Esophagus squamous epithelium (tissue), 5 donors: ENCODE measurements at regions not wholly inside any gene's neighbourhood (a gene's known extent, or its start where the extent isn't known, plus 50 kb on each side); places are given as distances from the start of the nearest gene placed in this dataset.
"Not testable (repeated sequence)": the region's sequence is repeated elsewhere in the genome, so short reads cannot be mapped to it uniquely, and the experiment has no call there.

Experiments
- DNase-seq: peaks from one replicate; lab custom pipeline; 2025; lab: John Stamatoyannopoulos, UW
- H3K27ac ChIP-seq, 4 donors: fragments of 200-600 bp; sonication (generic); one replicate each; pipeline ENCODE4 v1.5.1; 2016 to 2019; ENCODE audit warnings: mild to moderate bottlenecking in 1 of 4
- H3K27me3 ChIP-seq, 4 donors: fragments of 200-600 bp; sonication (generic); 1 replicate in 3 of 4; 2 replicates in 1 of 4; pipeline versions ENCODE4 v1.5.1 to v1.6.0; 2017 to 2021; ENCODE audit warnings: antibody characterized with exemption in 1 of 4
- H3K36me3 ChIP-seq, 3 donors: fragments of 200-600 bp; sonication (generic); one replicate each; pipeline ENCODE4 v1.5.1; 2016 to 2019
- H3K4me1 ChIP-seq, 3 donors: fragments of 200-600 bp; sonication (generic); one replicate each; pipeline ENCODE4 v1.5.1; 2017 to 2019
- H3K4me3 ChIP-seq, 4 donors: fragments of 200-600 bp; sonication (generic); 1 replicate in 3 of 4; 2 replicates in 1 of 4; pipeline ENCODE4 v1.5.1; 2016 to 2019; ENCODE audit warnings: mild to moderate bottlenecking in 2 of 4, moderate library complexity in 1 of 4
- H3K9me3 ChIP-seq, 3 donors: fragments of 200-600 bp; sonication (generic); one replicate each; pipeline ENCODE4 v1.5.1; 2016 to 2019
- POLR2A ChIP-seq, 4 donors: fragments of 450-650 bp; IDR thresholded peaks; one replicate each; pipeline ENCODE4 v1.6.1; 2017; ENCODE audit warnings: antibody characterized with exemption in 4 of 4, mild to moderate bottlenecking in 4 of 4, moderate library complexity in 3 of 4
- WGBS, 2 donors: methylation state at CpG; one replicate each; pipeline ENCODE4 v1.1.5; 2018; 5-methylcytosine and 5-hydroxymethylcytosine counted together
- intact Hi-C: fragments of 100-400 bp; cut with DNase I; formaldehyde crosslinking; loops from one replicate; pipeline ENCODE4 v1.15.0; 2022
- TF ChIP-seq, protein P1 (sequence below), 6 experiments: fragments of 450-650 bp in 4 of 6; fragments of 200-600 bp in 2 of 6; sonication (generic) in 2 of 6; IDR thresholded peaks; one replicate each; pipeline ENCODE4 v1.5.1; 2016 to 2019; ENCODE audit warnings: antibody characterized with exemption in 6 of 6, mild to moderate bottlenecking in 4 of 6, moderate library complexity in 4 of 6
- donor health status: DM: yes; HTN: yes; CAD: no.

- intact Hi-C loops: no loop called here
- no peak overlapping the region for H3K4me3 ChIP-seq
- H3K36me3 ChIP-seq: no peaks in the 10 kb centered on the region
- H3K27me3 ChIP-seq: peaks cover 0 to 4% (median 0%) of the 10 kb centered on the region in 4 donors
- WGBS, 2 donors: 65 to 66% methylated on average over 2 to 5 of the region's 5 CpGs
- H3K9me3 ChIP-seq: no peaks in the 10 kb centered on the region
- TF ChIP-seq, protein P1, sequence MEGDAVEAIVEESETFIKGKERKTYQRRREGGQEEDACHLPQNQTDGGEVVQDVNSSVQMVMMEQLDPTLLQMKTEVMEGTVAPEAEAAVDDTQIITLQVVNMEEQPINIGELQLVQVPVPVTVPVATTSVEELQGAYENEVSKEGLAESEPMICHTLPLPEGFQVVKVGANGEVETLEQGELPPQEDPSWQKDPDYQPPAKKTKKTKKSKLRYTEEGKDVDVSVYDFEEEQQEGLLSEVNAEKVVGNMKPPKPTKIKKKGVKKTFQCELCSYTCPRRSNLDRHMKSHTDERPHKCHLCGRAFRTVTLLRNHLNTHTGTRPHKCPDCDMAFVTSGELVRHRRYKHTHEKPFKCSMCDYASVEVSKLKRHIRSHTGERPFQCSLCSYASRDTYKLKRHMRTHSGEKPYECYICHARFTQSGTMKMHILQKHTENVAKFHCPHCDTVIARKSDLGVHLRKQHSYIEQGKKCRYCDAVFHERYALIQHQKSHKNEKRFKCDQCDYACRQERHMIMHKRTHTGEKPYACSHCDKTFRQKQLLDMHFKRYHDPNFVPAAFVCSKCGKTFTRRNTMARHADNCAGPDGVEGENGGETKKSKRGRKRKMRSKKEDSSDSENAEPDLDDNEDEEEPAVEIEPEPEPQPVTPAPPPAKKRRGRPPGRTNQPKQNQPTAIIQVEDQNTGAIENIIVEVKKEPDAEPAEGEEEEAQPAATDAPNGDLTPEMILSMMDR (IDR thresholded peaks at IDR 0.05): no peak
- no peak for TF ChIP-seq POLR2A (IDR thresholded peaks at IDR 0.05)
- no peaks in the 10 kb centered on the region for H3K4me1 ChIP-seq
- DNase-seq: no peak
- no peak overlapping the region for H3K27ac ChIP-seq
Measured at GRCh38 chr16:26988186-26988585, 78.5 kb upstream of the C16orf82 start.

GRCh38 chr16:26990384-26991120 is 76.2 kb upstream of the C16orf82 start:
- H3K27ac ChIP-seq, intact Hi-C loops, H3K4me1 ChIP-seq, H3K27me3 ChIP-seq, DNase-seq, H3K4me3 ChIP-seq, H3K36me3 ChIP-seq, H3K9me3 ChIP-seq: not testable (repeated sequence)
- 84 to 90% methylated on average over 5 of the region's 5 CpGs for WGBS, 2 donors

GRCh38 chr16:26992666-26993349 is 73.9 kb upstream of the C16orf82 start:
- intact Hi-C loops: no loop called here
- H3K4me3 ChIP-seq: no peak overlapping the region
- peaks cover 0 to 7% (median 0%) of the 10 kb centered on the region in 4 donors for H3K27me3 ChIP-seq
- no peaks in the 10 kb centered on the region for H3K36me3 ChIP-seq
- no peak for TF ChIP-seq POLR2A (IDR thresholded peaks at IDR 0.05)
- H3K4me1 ChIP-seq: no peaks in the 10 kb centered on the region
- no peaks in the 10 kb centered on the region for H3K9me3 ChIP-seq
- DNase-seq: no peak
- WGBS, 2 donors: 25 to 39% methylated on average over 7 to 8 of the region's 9 CpGs
- no peak overlapping the region for H3K27ac ChIP-seq

GRCh38 chr16:26993511-26993910 is 73.2 kb upstream of the C16orf82 start:
- H3K9me3 ChIP-seq: no peaks in the 10 kb centered on the region
- no peaks in the 10 kb centered on the region for H3K36me3 ChIP-seq
- intact Hi-C loops: no loop called here
- 42 to 45% methylated on average over 5 to 6 of the region's 10 CpGs for WGBS, 2 donors
- TF ChIP-seq POLR2A (IDR thresholded peaks at IDR 0.05): no peak
- TF ChIP-seq, protein P1 (IDR thresholded peaks at IDR 0.05): no peak
- H3K27me3 ChIP-seq: peaks cover 0 to 7% (median 0%) of the 10 kb centered on the region in 4 donors
- H3K4me1 ChIP-seq: no peaks in the 10 kb centered on the region
- no peak for DNase-seq
- no peak overlapping the region for H3K4me3 ChIP-seq
- H3K27ac ChIP-seq: no peak overlapping the region

DNA sequence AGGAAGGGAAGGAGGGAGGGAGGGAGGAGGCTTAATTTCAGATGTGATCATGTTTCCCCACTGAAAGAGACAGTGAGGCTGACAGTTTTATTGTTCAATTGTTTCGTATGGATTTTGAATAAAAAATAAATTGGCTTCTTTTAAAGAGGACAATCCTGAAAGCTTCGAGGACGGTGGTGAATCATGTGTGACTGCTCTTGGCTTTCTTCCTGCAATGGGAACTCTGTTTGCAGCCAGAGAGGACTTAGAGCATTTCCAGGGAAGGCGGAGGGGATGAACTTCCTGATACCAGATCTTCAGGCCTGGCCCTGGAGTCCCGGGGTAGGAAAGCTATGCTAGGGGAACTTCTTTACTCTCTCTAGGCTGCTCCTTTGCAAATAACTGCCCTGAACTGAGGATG is 72.8 kb upstream of the C16orf82 start:
- Histone ChIP-seq H3K4me3 (no peak overlapping the region), H3K27me3 (peaks cover 0 to 7% (median 0%) of the 10 kb centered on the region in 4 donors), H3K27ac (no peak overlapping the region), H3K9me3 (no peaks in the 10 kb centered on the region), H3K36me3 (no peaks in the 10 kb centered on the region), H3K4me1 (no peaks in the 10 kb centered on the region)
- no peak for TF ChIP-seq POLR2A (IDR thresholded peaks at IDR 0.05)
- TF ChIP-seq, protein P1 (IDR thresholded peaks at IDR 0.05): no peak
- no peak for DNase-seq
- 9 to 12% methylated on average over 5 of the region's 5 CpGs for WGBS, 2 donors
- intact Hi-C loops: no loop called here

GRCh38 chr16:26995522-26995921 is 71.2 kb upstream of the C16orf82 start:
- Histone ChIP-seq H3K4me3 (no peak overlapping the region), H3K36me3 (no peaks in the 10 kb centered on the region), H3K27ac (no peak overlapping the region), H3K9me3 (no peaks in the 10 kb centered on the region), H3K27me3 (peaks cover 0 to 7% (median 0%) of the 10 kb centered on the region in 4 donors), H3K4me1 (no peaks in the 10 kb centered on the region)
- 64 to 70% methylated on average over 4 of the region's 4 CpGs for WGBS, 2 donors
- intact Hi-C loops: no loop called here
- DNase-seq: no peak
- no peak for TF ChIP-seq POLR2A (IDR thresholded peaks at IDR 0.05)
